Parathyroid adenoma (tissue), 2 donors: ENCODE measurements at regions not wholly inside any gene's neighbourhood (a gene's known extent, or its start where the extent isn't known, plus 50 kb on each side); places are given as distances from the start of the nearest gene placed in this dataset.

Experiments used
- H2AFZ ChIP-seq: fragments of 300-600 bp; sonication (generic); one replicate; pipeline ENCODE4 v1.7.0; 2017; ENCODE audit warnings: antibody characterized with exemption, mild to moderate bottlenecking
- H3K27ac ChIP-seq: fragments of 300-600 bp; sonication (generic); one replicate; pipeline ENCODE4 v1.7.0; 2017
- H3K27me3 ChIP-seq: fragments of 300-600 bp; sonication (generic); one replicate; pipeline ENCODE4 v1.7.0; 2017; ENCODE audit warnings: low read length; ENCODE audit not compliant: control insufficient read depth, insufficient read depth
- H3K36me3 ChIP-seq: fragments of 300-600 bp; sonication (generic); one replicate; pipeline ENCODE4 v1.7.0; 2017; ENCODE audit warnings: low read length; ENCODE audit not compliant: control insufficient read depth, insufficient read depth
- H3K4me1 ChIP-seq: fragments of 300-600 bp; sonication (generic); one replicate; pipeline ENCODE4 v1.7.0; 2017; ENCODE audit warnings: control low read depth
- H3K4me2 ChIP-seq: fragments of 300-600 bp; sonication (generic); one replicate; pipeline ENCODE4 v1.7.0; 2017; ENCODE audit warnings: low read length
- H3K4me3 ChIP-seq: fragments of 300-600 bp; sonication (generic); one replicate; pipeline ENCODE4 v1.7.0; 2017; ENCODE audit warnings: low read depth, low read length
- H3K79me2 ChIP-seq: fragments of 300-600 bp; sonication (generic); one replicate; pipeline ENCODE4 v1.7.0; 2017; ENCODE audit warnings: control low read depth
- H3K9ac ChIP-seq: fragments of 300-600 bp; sonication (generic); one replicate; pipeline ENCODE4 v1.7.0; 2017; ENCODE audit warnings: mild to moderate bottlenecking
- H3K9me3 ChIP-seq: fragments of 300-600 bp; sonication (generic); one replicate; pipeline ENCODE4 v1.7.0; 2017; ENCODE audit warnings: low read length; ENCODE audit not compliant: control insufficient read depth
- CTCF ChIP-seq: fragments of 300-600 bp; sonication (generic); IDR thresholded peaks from one replicate; pipeline ENCODE4 v1.7.0; 2017; ENCODE audit warnings: antibody characterized with exemption, mild to moderate bottlenecking
- donor health status: primary hyperparathyroidism.

- Histone ChIP-seq H3K79me2 (no peaks in the 10 kb centered on the region), H3K4me2 (no peak overlapping the region), H3K9me3 (no peaks in the 10 kb centered on the region), H3K36me3 (no peaks in the 10 kb centered on the region), H3K4me3 (no peak overlapping the region), H3K4me1 (no peaks in the 10 kb centered on the region), H3K9ac (no peak overlapping the region), H3K27ac (no peak overlapping the region), H2AFZ (no peak overlapping the region), H3K27me3 (no peaks in the 10 kb centered on the region)
- no peak for TF ChIP-seq CTCF
Observed at GRCh38 chr16:9599415-9600120, 508.1 kb downstream of the HAPSTR1 start.

- no peak overlapping the region for H3K9ac ChIP-seq
- H3K36me3 ChIP-seq: no peaks in the 10 kb centered on the region
- TF ChIP-seq CTCF: no peak
- no peak overlapping the region for H3K4me3 ChIP-seq
- H3K27me3 ChIP-seq: no peaks in the 10 kb centered on the region
- no peaks in the 10 kb centered on the region for H3K9me3 ChIP-seq
- H3K79me2 ChIP-seq: no peaks in the 10 kb centered on the region
- no peak overlapping the region for H2AFZ ChIP-seq
- no peaks in the 10 kb centered on the region for H3K4me1 ChIP-seq
- H3K4me2 ChIP-seq: no peak overlapping the region
- no peak overlapping the region for H3K27ac ChIP-seq
Observed at GRCh38 chr16:9602189-9602588, 510.7 kb downstream of the HAPSTR1 start.

GRCh38 chr16:9603316-9603715, 511.9 kb downstream of the HAPSTR1 start:
- TF ChIP-seq CTCF: no peak
- Histone ChIP-seq H3K9me3 (no peaks in the 10 kb centered on the region), H3K4me2 (no peak overlapping the region), H3K36me3 (no peaks in the 10 kb centered on the region), H3K79me2 (no peaks in the 10 kb centered on the region), H3K9ac (no peak overlapping the region), H3K27ac (no peak overlapping the region), H3K27me3 (no peaks in the 10 kb centered on the region), H3K4me3 (no peak overlapping the region), H2AFZ (no peak overlapping the region), H3K4me1 (no peaks in the 10 kb centered on the region)

GRCh38 chr16:9607515-9608230, 516.2 kb downstream of the HAPSTR1 start:
- no peaks in the 10 kb centered on the region for H3K36me3 ChIP-seq
- no peak for TF ChIP-seq CTCF
- no peaks in the 10 kb centered on the region for H3K79me2 ChIP-seq
- H3K27me3 ChIP-seq: no peaks in the 10 kb centered on the region
- H3K9me3 ChIP-seq: no peaks in the 10 kb centered on the region
- H2AFZ ChIP-seq: no peak overlapping the region
- no peak overlapping the region for H3K27ac ChIP-seq
- H3K9ac ChIP-seq: no peak overlapping the region
- H3K4me1 ChIP-seq: no peaks in the 10 kb centered on the region
- no peak overlapping the region for H3K4me3 ChIP-seq
- H3K4me2 ChIP-seq: no peak overlapping the region
